AG04449 (cell line): ENCODE measurements at regions not wholly inside any gene's neighbourhood (a gene's known extent, or its start where the extent isn't known, plus 50 kb on each side); places are given as distances from the start of the nearest gene placed in this dataset.

Experiments
- CTCF ChIA-PET: fragments of 350-600 bp; formaldehyde crosslinking; extraction: SDS; loops from one replicate; lab custom pipeline; 2021; ENCODE audit warnings: antibody characterized with exemption; lab: Yijun Ruan, JAX
- POLR2A ChIA-PET: fragments of 400-600, 350-600 bp; formaldehyde crosslinking; extraction: SDS; loops from one replicate; lab custom pipeline; 2020; ENCODE audit warnings: antibody characterized with exemption, inconsistent platforms; lab: Yijun Ruan, JAX
- DNase-seq: peaks from one replicate; pipeline ENCODE4 v3.0.0-alpha.2; 2010; ENCODE audit warnings: low read depth, low spot score
- H3K4me3 ChIP-seq: 2 replicates; pipeline ENCODE4 v1.5.1; 2011; ENCODE audit warnings: low read depth, mild to moderate bottlenecking, control low read depth, low read length
- TF ChIP-seq, protein P1 (sequence below): IDR thresholded peaks from one replicate; pipeline ENCODE4 v1.5.1; 2011; ENCODE audit warnings: mild to moderate bottlenecking, moderate library complexity, low read length, control low read depth, inconsistent platforms; ENCODE audit not compliant: insufficient read depth; ENCODE audit errors: missing control alignments

DNA sequence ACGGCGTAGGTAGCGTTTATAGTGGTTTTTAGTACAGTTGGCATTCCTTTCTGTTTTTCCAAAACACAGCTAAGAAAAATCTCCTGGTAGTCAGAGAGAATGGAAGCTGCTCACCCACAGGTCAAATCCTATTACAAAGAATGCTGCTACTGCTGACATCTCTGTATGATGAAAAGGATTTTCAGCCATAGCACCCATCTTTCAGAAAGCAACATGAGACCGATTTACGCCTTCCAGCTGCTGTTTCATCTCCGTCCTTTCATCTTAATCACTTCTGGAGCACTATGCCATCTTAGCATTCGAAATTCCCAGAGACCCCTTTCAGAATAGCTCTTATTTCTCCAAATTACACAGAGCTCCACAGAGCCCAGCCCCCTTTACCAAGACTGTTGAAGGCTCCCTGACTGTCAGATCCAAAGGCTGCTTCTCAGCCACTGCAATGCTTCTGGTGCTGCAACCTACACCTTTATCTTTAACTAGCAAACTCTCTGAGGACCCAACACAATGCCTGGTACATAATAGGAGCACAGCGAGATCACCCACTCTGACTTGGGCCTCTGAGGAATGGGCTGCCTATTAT is 211.8 kb downstream of the NEDD1 start:
- TF ChIP-seq, protein P1, sequence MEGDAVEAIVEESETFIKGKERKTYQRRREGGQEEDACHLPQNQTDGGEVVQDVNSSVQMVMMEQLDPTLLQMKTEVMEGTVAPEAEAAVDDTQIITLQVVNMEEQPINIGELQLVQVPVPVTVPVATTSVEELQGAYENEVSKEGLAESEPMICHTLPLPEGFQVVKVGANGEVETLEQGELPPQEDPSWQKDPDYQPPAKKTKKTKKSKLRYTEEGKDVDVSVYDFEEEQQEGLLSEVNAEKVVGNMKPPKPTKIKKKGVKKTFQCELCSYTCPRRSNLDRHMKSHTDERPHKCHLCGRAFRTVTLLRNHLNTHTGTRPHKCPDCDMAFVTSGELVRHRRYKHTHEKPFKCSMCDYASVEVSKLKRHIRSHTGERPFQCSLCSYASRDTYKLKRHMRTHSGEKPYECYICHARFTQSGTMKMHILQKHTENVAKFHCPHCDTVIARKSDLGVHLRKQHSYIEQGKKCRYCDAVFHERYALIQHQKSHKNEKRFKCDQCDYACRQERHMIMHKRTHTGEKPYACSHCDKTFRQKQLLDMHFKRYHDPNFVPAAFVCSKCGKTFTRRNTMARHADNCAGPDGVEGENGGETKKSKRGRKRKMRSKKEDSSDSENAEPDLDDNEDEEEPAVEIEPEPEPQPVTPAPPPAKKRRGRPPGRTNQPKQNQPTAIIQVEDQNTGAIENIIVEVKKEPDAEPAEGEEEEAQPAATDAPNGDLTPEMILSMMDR = no peak
- CTCF ChIA-PET = no interaction called here
- no peak for DNase-seq
- no peak overlapping the region for H3K4me3 ChIP-seq
- POLR2A ChIA-PET = no interaction called here

DNA sequence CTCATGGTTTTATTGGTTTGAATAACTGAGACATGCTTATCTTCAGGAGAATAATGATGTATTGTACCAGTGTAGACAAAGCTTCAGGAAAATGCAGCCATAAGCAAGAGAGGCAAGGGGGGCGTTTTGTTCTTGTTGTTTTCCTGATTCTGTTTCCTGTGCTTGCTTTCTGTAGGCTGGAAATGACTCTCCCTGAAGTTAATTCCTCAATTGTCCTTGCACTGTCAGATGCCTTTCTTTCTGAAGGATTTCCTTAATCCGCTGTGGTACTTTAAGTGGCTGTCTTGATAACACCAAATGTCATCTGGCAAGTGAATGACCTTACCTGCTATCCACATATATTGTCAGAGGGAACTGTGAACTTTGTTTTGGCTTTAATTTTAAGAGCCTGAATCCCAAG is 220.0 kb downstream of the NEDD1 start:
- no peak for DNase-seq
- CTCF ChIA-PET = no interaction called here
- no peak overlapping the region for H3K4me3 ChIP-seq
- TF ChIP-seq, protein P1 = no peak
- POLR2A ChIA-PET = no interaction called here

DNA sequence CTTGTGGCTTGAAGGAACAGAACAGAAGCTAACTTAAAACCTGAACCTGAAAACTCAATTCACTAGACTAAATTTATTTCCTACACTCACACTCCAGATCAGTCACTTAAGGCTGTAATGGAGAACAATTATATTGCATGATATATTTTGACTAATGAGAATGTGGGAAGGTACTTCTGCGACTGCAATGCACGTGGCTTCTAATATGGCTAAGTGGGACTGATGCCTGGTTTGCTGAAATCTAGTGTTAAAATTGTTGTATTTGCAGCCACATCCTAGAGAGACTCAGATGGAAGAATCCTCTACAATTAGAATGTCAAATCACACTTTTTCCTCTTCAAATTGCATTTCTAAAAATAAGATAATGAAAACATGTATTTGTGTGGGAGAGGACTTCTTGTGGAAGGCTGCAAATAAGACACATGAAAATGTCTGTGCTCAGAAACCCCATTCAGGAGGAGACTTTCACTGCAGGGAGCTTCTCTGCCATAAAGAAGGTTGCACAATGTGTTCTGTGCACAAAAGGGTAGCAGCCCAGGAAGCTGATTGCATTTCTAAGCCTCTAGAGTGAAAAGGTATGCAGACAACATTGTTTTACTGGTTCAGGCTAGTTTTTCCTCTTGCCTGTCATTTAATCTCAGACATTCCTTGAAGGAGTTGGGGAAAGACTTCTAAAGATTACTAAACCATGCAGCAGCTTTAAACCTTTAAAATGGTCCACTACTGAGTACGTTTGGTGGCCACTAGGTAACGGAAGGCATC is 224.3 kb downstream of the NEDD1 start:
- CTCF ChIA-PET = no interaction called here
- TF ChIP-seq, protein P1 = no peak
- POLR2A ChIA-PET = no interaction called here
- DNase-seq = no peak
- no peak overlapping the region for H3K4me3 ChIP-seq

DNA sequence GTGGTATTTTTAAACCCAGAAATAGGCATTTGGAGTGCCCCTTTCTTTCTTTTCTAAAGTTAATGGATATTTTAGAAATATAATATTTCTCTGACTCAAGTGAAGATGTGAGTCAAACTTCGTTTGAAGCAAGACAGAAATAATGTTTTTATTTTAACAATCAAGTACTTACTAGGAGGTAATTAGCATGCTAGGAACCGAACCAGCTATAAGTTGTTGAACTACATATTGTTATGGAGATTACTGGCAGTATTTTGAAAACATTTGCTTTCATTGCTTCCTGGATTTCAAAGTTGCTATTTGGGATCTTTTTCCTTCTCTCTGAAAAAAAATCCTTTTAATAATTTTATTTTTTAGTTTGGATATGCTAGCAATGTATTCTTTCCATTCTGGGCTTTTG is 225.2 kb downstream of the NEDD1 start:
- POLR2A ChIA-PET = no interaction called here
- no peak for DNase-seq
- H3K4me3 ChIP-seq = no peak overlapping the region
- TF ChIP-seq, protein P1 = no peak
- CTCF ChIA-PET = no interaction called here

DNA sequence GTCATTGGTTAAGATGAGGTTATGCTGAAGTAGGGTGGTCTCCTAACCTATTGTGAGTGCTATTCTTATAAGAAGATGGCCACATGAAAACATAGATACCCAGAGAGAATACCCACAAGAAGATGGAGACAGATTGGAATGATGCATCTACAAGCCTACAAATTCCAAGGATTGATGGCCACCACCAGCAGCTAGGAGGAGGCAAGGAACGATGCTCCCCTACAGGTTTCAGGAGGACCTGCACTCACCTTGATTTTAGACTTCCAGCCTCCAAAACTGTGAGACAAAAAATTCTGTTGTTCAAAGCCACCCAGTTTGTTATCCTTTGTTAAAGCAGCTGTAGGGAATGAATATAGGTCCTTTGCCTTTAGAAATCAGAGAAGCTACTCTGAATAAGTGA is 227.4 kb downstream of the NEDD1 start:
- TF ChIP-seq, protein P1 = no peak
- ChIA-PET POLR2A (no interaction called here), CTCF (no interaction called here)
- no peak overlapping the region for H3K4me3 ChIP-seq
- DNase-seq = no peak

DNA sequence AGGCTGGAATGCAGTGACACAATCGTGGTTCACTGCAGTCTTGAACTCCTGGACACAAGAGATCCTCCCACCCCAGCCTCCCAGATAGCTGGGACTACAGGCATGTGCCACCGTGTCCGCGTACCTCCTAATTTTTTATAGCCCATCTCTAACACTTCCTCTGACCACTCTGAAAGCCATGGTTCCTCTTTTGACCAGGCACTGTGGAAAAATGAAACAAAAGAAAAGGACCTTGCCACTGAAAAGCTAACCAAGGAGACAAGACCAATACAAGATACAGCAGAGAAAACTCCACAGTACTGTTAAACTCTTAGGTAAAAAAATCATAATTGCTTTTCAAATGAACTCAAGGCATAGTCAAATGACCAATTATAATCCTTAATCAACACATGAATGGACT is 233.3 kb downstream of the NEDD1 start:
- ChIA-PET POLR2A (no interaction called here), CTCF (no interaction called here)
- TF ChIP-seq, protein P1 = no peak
- DNase-seq = no peak
- no peak overlapping the region for H3K4me3 ChIP-seq
